ENCODE measurements at regions not wholly inside any gene's neighbourhood (a gene's known extent, or its start where the extent isn't known, plus 50 kb on each side); places are given as distances from the start of the nearest gene placed in this dataset.
A peak's percentile ranks its signal among the peaks of the same experiment; 100 is the strongest.

GRCh38 chr18:55092166-55092565 lies 132.9 kb upstream of the CCDC68 start:
- DNase-seq: no peak

- no peak for DNase-seq
These were observed 131.4 kb upstream of the CCDC68 start for GRCh38 chr18:55090564-55091188.

GRCh38 chr18:55089610-55090009 lies 130.3 kb upstream of the CCDC68 start:
- no peak for DNase-seq

- DNase-seq: no peak
These were observed 129.3 kb upstream of the CCDC68 start for GRCh38 chr18:55088561-55088960.

- DNase-seq: no peak
These were observed 128.7 kb upstream of the CCDC68 start for GRCh38 chr18:55088000-55088401.

GRCh38 chr18:55086906-55087305 lies 127.6 kb upstream of the CCDC68 start:
- DNase-seq: no peak

- no peak for DNase-seq
These were observed 126.5 kb upstream of the CCDC68 start for GRCh38 chr18:55085557-55086285.

GRCh38 chr18:55084550-55084949 lies 125.3 kb upstream of the CCDC68 start:
- DNase-seq: no peak

- no peak for DNase-seq
These were observed 124.2 kb upstream of the CCDC68 start for GRCh38 chr18:55083461-55083860.

GRCh38 chr18:55079481-55080355 lies 120.5 kb upstream of the CCDC68 start:
- DNase-seq: peak in 2 of 58 donors; percentile 3 to 16

GRCh38 chr18:55079067-55079466 lies 119.8 kb upstream of the CCDC68 start:
- DNase-seq: no peak

- no peak for DNase-seq
These were observed 119.2 kb upstream of the CCDC68 start for GRCh38 chr18:55078303-55078932.

- DNase-seq: no peak
These were observed 117.5 kb upstream of the CCDC68 start for GRCh38 chr18:55076643-55077218.

GRCh38 chr18:55073834-55074233 lies 114.6 kb upstream of the CCDC68 start:
- no peak for DNase-seq

GRCh38 chr18:55073116-55073515 lies 113.9 kb upstream of the CCDC68 start:
- DNase-seq: no peak

- no peak for DNase-seq
These were observed 113.4 kb upstream of the CCDC68 start for GRCh38 chr18:55072698-55073097.

- no peak for DNase-seq
These were observed 112.9 kb upstream of the CCDC68 start for GRCh38 chr18:55072181-55072580.

- no peak for DNase-seq
These were observed 110.2 kb upstream of the CCDC68 start for GRCh38 chr18:55069497-55069896.

GRCh38 chr18:55064760-55065159 lies 105.5 kb upstream of the CCDC68 start:
- no peak for DNase-seq

- DNase-seq: no peak
These were observed 104.8 kb upstream of the CCDC68 start for GRCh38 chr18:55064073-55064472.
